GM10266 (cell line): ENCODE measurements at regions not wholly inside any gene's neighbourhood (a gene's known extent, or its start where the extent isn't known, plus 50 kb on each side); places are given as distances from the start of the nearest gene placed in this dataset.

Source experiments
- DNase-seq: peaks from one replicate; pipeline ENCODE4 v3.0.0; 2012; ENCODE audit errors: extremely low spot score
- TF ChIP-seq, protein P1 (sequence below): IDR thresholded peaks from 2 replicates; pipeline ENCODE4 v1.5.1; 2012; ENCODE audit warnings: mild to moderate bottlenecking, low read depth; ENCODE audit not compliant: control insufficient read depth, insufficient read depth; ENCODE audit errors: missing control alignments

DNA sequence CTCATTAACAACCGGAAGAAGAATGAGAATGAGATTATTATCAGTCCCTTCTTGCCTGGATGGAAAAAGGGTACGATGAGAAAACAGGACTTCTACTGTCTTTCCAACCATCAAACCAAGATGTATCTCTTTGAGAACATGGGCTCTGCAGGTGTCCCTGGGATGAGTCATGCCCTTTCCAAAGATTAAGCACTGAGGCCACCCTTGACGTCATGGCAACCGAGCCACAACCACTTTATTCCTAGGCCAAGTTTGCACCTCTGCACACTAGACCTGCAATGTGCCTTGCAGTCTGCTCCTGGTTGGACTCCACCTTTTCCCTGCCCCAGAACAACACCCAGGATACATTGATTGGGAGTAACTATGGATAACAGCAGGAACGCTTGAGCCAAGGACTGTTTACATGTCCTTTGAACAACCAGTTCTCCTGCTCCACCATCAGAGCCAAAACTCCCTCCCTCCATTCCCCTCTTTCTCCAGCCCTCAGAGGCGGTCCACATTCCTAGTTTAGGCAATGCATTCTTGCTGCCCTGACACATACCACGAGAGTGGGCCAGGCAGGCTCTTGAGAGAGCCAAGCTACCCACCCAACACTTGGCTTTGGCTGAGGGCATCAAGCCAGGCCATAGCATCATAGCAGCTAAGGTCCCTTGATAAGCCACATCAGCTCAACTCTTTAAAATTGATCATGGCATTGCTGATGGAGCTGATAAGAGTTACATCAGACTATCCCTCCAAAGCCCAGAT lies 310.7 kb downstream of the TNS1 start:
- no peak for DNase-seq
- TF ChIP-seq, protein P1, sequence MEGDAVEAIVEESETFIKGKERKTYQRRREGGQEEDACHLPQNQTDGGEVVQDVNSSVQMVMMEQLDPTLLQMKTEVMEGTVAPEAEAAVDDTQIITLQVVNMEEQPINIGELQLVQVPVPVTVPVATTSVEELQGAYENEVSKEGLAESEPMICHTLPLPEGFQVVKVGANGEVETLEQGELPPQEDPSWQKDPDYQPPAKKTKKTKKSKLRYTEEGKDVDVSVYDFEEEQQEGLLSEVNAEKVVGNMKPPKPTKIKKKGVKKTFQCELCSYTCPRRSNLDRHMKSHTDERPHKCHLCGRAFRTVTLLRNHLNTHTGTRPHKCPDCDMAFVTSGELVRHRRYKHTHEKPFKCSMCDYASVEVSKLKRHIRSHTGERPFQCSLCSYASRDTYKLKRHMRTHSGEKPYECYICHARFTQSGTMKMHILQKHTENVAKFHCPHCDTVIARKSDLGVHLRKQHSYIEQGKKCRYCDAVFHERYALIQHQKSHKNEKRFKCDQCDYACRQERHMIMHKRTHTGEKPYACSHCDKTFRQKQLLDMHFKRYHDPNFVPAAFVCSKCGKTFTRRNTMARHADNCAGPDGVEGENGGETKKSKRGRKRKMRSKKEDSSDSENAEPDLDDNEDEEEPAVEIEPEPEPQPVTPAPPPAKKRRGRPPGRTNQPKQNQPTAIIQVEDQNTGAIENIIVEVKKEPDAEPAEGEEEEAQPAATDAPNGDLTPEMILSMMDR: no peak

DNA sequence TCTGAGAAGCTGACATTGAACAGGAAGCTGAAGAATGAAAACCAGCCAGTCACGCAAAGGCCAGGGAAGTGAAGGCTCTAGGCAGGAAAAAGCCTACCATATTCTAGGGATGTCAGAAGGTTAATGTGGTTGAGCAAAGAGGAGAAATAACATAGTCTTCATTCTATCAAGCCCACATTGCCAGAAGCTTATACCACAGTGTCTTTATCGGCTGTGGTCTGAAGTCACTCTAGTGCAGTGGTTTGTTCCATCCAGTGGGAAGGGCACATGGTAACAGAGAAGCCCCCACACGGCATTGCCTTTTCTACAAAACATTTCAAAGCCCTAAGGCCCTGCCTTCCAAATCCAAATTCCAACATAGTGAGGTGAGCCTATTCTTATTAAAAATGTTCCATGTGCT lies 311.3 kb downstream of the TNS1 start:
- TF ChIP-seq, protein P1: no peak
- no peak for DNase-seq

DNA sequence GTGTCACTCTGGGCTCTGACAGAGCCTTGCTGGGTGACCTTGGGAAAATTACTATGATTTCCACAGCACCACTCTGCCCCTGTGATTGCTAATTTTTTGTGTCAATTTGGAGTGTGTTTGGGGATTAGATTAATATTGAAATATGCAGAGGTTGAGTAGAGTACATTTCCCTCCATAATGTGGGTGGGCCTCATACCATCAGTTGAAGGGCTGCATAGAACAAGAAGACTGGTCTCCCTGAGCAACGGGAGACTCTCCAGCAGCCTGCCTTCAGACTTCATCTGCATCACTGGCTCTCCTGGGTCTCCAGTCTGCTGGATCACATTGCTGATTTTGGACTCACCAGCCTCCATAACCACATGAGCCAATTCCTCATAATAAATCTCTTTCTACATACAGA lies 313.7 kb downstream of the TNS1 start:
- DNase-seq: no peak
- TF ChIP-seq, protein P1: no peak

DNA sequence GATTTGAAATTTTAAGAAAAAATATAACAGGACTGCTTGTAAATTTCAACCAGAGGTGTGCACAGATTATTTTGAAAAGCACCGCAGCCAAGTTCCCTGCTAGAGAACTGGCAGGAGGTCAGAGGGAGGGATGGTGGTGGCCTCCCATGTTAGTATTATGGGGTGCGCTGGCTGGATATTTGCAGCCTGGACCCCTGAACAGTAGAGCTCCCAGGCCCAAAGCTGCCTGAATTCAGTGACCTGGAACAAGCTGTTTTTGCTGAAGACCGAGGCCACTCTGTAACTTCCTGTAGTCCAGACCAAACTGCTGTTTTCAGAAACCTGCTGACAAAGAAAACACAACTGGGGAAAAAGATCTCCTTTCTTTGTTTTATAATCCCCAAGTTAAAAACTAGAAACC lies 314.3 kb downstream of the TNS1 start:
- DNase-seq: no peak
- TF ChIP-seq, protein P1: no peak

DNA sequence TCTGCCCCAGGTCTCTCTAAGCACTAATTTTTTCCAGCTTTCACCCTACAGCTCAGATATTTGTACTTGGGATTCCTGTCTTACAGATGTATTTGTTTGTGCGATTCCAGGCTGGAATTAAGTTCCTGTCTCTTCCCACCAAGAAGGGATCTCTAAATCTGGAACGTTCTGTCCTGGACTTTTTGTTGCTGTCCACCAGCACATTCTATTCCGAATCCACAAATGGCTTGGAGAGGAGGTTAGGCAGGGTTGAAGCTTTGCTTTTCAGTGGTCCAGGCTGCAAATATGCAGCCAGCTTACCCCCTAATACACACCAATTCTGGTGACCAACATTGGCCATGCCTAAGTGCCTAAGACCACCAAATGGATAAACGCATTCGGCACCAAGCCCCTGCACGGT lies 315.0 kb downstream of the TNS1 start:
- TF ChIP-seq, protein P1: no peak

DNA sequence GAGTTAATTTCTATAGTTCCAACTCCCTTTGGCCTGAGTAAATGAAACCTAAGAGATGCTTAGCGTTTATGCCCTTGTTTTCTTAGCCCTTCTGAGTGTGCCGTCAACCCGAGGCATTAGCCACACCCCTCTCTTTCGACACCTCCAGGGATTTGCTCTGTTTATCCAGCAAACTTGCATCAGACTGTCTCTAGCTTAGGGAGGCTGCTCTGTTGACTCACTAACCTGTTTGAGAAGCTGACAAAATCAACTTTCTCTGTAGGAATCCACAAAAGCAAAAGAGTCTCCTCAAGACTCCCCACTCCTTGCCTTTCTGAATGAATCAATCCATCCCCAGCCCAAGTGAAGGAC lies 317.6 kb downstream of the TNS1 start:
- DNase-seq: no peak
- TF ChIP-seq, protein P1: no peak

More for the DNA sequence above, 315.0 kb downstream of the TNS1 start:
- DNase-seq: no peak

DNA sequence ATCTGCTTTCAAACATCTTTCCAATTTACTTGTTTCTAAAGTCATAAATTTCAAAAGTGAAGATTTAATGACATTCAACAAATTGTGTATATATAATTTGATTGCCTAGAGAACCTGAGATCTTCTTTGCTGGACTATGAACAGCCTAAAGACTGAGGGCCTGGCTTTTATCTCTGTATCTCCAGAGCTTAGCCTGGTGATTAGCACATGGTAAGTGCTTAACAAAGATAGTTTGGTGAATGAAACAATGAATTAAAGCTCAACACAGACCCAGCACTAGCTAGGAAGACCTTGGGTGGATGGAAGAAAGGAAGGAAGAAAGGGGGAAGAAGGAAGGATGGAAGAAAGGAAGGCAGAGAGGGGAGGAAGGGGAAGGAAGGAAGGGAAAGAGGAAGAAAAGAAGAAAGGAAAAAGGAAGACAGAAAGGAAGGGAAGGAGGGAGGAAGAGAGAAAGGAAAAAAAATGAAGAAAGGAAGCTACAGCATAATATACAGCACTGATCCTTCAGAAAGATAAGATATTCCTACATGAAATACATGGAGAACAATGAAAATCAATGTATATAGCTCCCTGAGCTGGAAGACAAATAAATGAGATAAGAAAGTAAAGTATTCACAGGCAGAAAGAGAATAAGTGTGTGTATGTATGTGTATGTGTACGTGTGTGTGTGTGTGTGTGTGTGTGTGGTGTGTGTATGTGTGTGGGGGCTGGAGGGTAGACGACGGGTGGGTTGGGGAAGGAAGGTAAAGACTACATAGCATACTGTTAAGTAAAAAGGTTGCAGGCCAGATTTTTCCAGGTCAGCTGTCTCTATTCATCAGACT lies 318.2 kb downstream of the TNS1 start:
- no peak for DNase-seq
- TF ChIP-seq, protein P1: no peak
